Lower lobe of right lung (tissue), 2 donors: ENCODE measurements at regions not wholly inside any gene's neighbourhood (a gene's known extent, or its start where the extent isn't known, plus 50 kb on each side); places are given as distances from the start of the nearest gene placed in this dataset.

Experiments
- ATAC-seq, 2 donors: fragments of 200-7000 bp; cut with Tn5 transposase; one replicate each; pipeline ENCODE4 v1.9.1; 2020 to 2022; ENCODE audit warnings: mild to moderate bottlenecking in 2 of 2, moderate library complexity in 2 of 2
- DNase-seq: peaks from one replicate; pipeline ENCODE4 v3.0.0-alpha.2; 2020
- H3K27ac ChIP-seq: fragments of 200-600 bp; one replicate; pipeline ENCODE4 v1.8.0; 2022
- H3K27me3 ChIP-seq: fragments of 200-600 bp; one replicate; pipeline ENCODE4 v1.8.0; 2022; ENCODE audit warnings: low read depth
- H3K36me3 ChIP-seq: fragments of 200-600 bp; one replicate; pipeline ENCODE4 v1.8.0; 2022; ENCODE audit warnings: mild to moderate bottlenecking
- H3K4me1 ChIP-seq: fragments of 200-600 bp; one replicate; pipeline ENCODE4 v1.8.0; 2022
- H3K4me3 ChIP-seq: fragments of 200-600 bp; one replicate; pipeline ENCODE4 v1.8.0; 2022; ENCODE audit warnings: mild to moderate bottlenecking
- H3K9me3 ChIP-seq: fragments of 200-600 bp; one replicate; pipeline ENCODE4 v1.8.0; 2022
- intact Hi-C: fragments of 100-400 bp; cut with DNase I; formaldehyde crosslinking; loops from one replicate; pipeline ENCODE4 v1.11.0; 2022
- TF ChIP-seq, protein P1 (sequence below): fragments of 200-600 bp; IDR thresholded peaks from one replicate; pipeline ENCODE4 v1.8.0; 2022; ENCODE audit warnings: antibody characterized with exemption, mild to moderate bottlenecking
- donor health status: DM: no; HTN: yes; CAD: no; lungs with severe emphysema.

DNA sequence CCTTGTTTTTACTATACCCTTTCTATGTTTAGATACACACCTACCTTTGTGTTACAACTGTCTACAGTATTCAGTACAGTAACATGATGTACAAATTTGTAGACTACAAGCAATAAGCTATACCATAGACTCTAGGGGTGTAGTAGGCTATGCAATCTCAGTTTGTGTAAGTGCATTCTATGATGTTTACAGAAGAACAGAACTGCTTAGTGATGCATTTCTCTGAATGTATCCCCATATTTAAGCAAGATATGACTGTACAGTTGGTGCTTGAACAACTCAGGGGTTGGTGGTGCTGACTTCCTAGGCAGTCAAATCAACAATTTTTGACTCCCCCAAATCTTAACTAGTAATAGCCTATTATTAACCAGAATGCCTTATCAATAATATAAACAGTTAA lies 467.1 kb upstream of the TGFBR2 start:
- TF ChIP-seq, protein P1, sequence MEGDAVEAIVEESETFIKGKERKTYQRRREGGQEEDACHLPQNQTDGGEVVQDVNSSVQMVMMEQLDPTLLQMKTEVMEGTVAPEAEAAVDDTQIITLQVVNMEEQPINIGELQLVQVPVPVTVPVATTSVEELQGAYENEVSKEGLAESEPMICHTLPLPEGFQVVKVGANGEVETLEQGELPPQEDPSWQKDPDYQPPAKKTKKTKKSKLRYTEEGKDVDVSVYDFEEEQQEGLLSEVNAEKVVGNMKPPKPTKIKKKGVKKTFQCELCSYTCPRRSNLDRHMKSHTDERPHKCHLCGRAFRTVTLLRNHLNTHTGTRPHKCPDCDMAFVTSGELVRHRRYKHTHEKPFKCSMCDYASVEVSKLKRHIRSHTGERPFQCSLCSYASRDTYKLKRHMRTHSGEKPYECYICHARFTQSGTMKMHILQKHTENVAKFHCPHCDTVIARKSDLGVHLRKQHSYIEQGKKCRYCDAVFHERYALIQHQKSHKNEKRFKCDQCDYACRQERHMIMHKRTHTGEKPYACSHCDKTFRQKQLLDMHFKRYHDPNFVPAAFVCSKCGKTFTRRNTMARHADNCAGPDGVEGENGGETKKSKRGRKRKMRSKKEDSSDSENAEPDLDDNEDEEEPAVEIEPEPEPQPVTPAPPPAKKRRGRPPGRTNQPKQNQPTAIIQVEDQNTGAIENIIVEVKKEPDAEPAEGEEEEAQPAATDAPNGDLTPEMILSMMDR = no peak
- H3K36me3 ChIP-seq = no peaks in the 10 kb centered on the region
- no peak overlapping the region for H3K27ac ChIP-seq
- no peak overlapping the region for H3K4me3 ChIP-seq
- intact Hi-C loops = no loop called here
- no peaks in the 10 kb centered on the region for H3K4me1 ChIP-seq
- DNase-seq = no peak
- H3K27me3 ChIP-seq = no peaks in the 10 kb centered on the region
- no peaks in the 10 kb centered on the region for H3K9me3 ChIP-seq
- no peak for ATAC-seq

DNA sequence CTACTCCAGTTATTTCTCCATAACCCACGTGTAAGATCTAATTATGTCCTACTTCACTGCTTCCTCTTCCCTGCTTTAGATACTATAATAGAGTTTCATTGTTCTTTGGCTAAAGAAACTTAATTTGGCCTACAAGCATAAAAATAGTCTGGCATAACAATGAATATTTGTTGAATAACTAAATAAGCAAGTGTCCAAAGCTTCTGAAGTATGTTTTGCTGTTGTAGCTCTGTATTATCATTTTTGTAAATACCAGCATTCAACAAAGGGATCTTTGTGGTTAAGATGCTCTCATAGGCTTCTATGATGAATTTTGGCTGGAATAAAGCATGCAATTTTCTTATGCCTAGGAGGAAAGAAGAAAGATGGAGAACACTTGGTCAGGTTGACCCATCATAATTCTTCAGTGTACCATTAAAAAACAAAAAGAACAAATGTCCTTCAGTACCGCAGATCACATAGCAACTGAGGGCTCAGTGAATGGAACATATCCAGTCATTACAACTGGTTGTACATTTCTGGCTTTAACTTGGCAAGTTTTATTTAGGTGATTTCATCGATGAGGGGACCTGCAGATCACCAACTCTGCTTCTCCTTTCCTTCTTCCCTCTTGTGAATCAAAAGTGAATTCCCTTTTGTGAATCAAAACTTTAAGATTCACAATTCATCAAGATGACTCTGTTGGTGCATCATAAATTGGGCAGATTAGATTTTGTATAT lies 465.9 kb upstream of the TGFBR2 start:
- TF ChIP-seq, protein P1 = no peak
- intact Hi-C loops = no loop called here
- H3K27me3 ChIP-seq = no peaks in the 10 kb centered on the region
- no peak overlapping the region for H3K4me3 ChIP-seq
- ATAC-seq (no peak), DNase-seq (no peak)
- H3K27ac ChIP-seq = no peak overlapping the region
- no peaks in the 10 kb centered on the region for H3K9me3 ChIP-seq
- no peaks in the 10 kb centered on the region for H3K36me3 ChIP-seq
- H3K4me1 ChIP-seq = no peaks in the 10 kb centered on the region

DNA sequence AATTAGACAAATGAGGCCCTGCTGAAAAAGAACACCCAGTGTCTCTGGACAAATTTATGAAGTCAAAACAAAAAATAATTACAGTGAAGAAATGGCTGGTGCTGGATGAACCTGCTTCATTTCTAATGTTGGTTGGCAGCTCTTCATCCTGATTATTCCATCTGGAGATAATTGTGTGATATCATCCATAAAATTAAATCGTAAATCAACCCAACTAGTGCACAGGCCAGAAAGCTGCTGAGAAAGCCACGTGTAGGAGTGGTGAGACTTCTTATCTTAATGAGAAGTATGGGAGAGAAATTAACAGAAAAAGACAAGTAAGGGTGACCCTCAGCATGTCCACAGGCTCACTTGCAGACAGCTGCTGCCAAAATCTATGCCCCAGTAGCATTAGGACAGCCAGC lies 465.2 kb upstream of the TGFBR2 start:
- Histone ChIP-seq H3K9me3 (no peaks in the 10 kb centered on the region), H3K36me3 (no peaks in the 10 kb centered on the region), H3K4me3 (no peak overlapping the region), H3K4me1 (no peaks in the 10 kb centered on the region), H3K27me3 (no peaks in the 10 kb centered on the region), H3K27ac (no peak overlapping the region)
- TF ChIP-seq, protein P1 = no peak
- intact Hi-C loops = no loop called here
- no peak for ATAC-seq
- no peak for DNase-seq

DNA sequence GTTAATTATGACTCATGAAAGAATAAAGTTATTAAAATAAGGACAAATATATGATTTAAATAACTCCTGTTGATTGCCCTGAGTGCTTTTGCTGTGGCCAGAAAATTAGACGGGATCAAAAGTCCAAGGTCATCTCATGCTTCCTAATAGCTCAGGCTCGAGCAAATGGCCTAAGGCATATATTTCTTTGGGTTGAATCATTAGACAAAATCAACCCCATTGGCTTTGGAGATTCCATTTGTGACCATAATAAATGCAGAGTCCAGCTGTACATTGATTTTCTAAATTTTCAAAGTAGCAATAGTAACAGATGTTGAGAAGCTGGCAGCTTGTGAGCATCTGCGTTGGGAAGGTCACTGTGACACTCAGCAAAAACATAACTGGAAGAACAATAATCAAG lies 464.5 kb upstream of the TGFBR2 start:
- Histone ChIP-seq H3K4me1 (no peaks in the 10 kb centered on the region), H3K4me3 (no peak overlapping the region), H3K36me3 (no peaks in the 10 kb centered on the region), H3K9me3 (no peaks in the 10 kb centered on the region), H3K27me3 (no peaks in the 10 kb centered on the region), H3K27ac (no peak overlapping the region)
- TF ChIP-seq, protein P1 = no peak
- DNase-seq = no peak
- ATAC-seq = no peak
- intact Hi-C loops = no loop called here

DNA sequence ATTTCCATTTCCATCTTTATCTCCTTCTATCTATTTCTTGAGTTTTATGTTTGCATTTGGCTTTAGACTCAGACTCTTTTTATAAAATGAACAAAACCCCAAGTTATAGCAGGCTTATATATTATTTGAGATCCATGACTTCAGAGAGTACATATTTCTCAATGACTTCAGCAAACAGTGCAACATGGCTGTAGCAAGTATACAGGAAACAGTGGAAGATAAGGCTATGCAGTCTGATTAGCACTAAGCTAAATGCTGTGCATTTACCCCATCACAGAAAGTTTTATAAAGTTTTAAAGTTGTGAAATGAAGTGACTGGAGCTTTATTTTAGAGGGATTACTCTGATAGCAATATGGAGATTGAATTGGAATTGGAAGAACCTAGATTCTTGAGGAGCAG lies 463.5 kb upstream of the TGFBR2 start:
- no peaks in the 10 kb centered on the region for H3K36me3 ChIP-seq
- H3K9me3 ChIP-seq = no peaks in the 10 kb centered on the region
- TF ChIP-seq, protein P1 = no peak
- H3K27ac ChIP-seq = no peak overlapping the region
- H3K27me3 ChIP-seq = no peaks in the 10 kb centered on the region
- DNase-seq (no peak), ATAC-seq (no peak)
- intact Hi-C loops = no loop called here
- no peaks in the 10 kb centered on the region for H3K4me1 ChIP-seq
- H3K4me3 ChIP-seq = no peak overlapping the region
